ELR (cell line): ENCODE measurements at regions not wholly inside any gene's neighbourhood (a gene's known extent, or its start where the extent isn't known, plus 50 kb on each side); places are given as distances from the start of the nearest gene placed in this dataset.

Experiments used
- DNase-seq: peaks from one replicate; pipeline ENCODE4 v3.0.0-alpha.2; 2015; ENCODE audit warnings: low read depth

GRCh38 chr17:77001487-77001886 is 133.3 kb downstream of the MGAT5B start:
- no peak for DNase-seq

GRCh38 chr17:77002103-77003045 is 134.2 kb downstream of the MGAT5B start:
- DNase-seq = peak; percentile 96

GRCh38 chr17:77003699-77004098 is 135.5 kb downstream of the MGAT5B start:
- peak; percentile 66 for DNase-seq

- no peak for DNase-seq
These were observed 133.7 kb upstream of the SEC14L1 start for GRCh38 chr17:77006971-77007649.

- DNase-seq = no peak
These were observed 130.9 kb upstream of the SEC14L1 start for GRCh38 chr17:77009877-77010276.

- no peak for DNase-seq
These were observed 130.1 kb upstream of the SEC14L1 start for GRCh38 chr17:77010667-77011066.

GRCh38 chr17:77011173-77012011 is 129.4 kb upstream of the SEC14L1 start:
- DNase-seq = peak; percentile 72

- no peak for DNase-seq
These were observed 122.3 kb upstream of the SEC14L1 start for GRCh38 chr17:77018504-77018903.

GRCh38 chr17:77019893-77020379 is 120.8 kb upstream of the SEC14L1 start:
- DNase-seq = peak; percentile 55

- DNase-seq = no peak
These were observed 119.8 kb upstream of the SEC14L1 start for GRCh38 chr17:77020973-77021372.

GRCh38 chr17:77022766-77023165 is 118.0 kb upstream of the SEC14L1 start:
- DNase-seq = no peak

GRCh38 chr17:77025781-77026180 is 115.0 kb upstream of the SEC14L1 start:
- DNase-seq = no peak

- DNase-seq = no peak
These were observed 113.4 kb upstream of the SEC14L1 start for GRCh38 chr17:77027271-77027889.

GRCh38 chr17:77028900-77029299 is 111.9 kb upstream of the SEC14L1 start:
- no peak for DNase-seq

- no peak for DNase-seq
These were observed 107.8 kb upstream of the SEC14L1 start for GRCh38 chr17:77032929-77033328.

GRCh38 chr17:77033892-77034404 is 106.8 kb upstream of the SEC14L1 start:
- no peak for DNase-seq

GRCh38 chr17:77034677-77035424 is 105.9 kb upstream of the SEC14L1 start:
- DNase-seq = no peak

- DNase-seq = no peak
These were observed 105.2 kb upstream of the SEC14L1 start for GRCh38 chr17:77035526-77035925.

- DNase-seq = no peak
These were observed 104.5 kb upstream of the SEC14L1 start for GRCh38 chr17:77036136-77036840.

- DNase-seq = no peak
These were observed 103.9 kb upstream of the SEC14L1 start for GRCh38 chr17:77036841-77037381.
